ENCODE measurements at regions not wholly inside any gene's neighbourhood (a gene's known extent, or its start where the extent isn't known, plus 50 kb on each side); places are given as distances from the start of the nearest gene placed in this dataset.

DNA sequence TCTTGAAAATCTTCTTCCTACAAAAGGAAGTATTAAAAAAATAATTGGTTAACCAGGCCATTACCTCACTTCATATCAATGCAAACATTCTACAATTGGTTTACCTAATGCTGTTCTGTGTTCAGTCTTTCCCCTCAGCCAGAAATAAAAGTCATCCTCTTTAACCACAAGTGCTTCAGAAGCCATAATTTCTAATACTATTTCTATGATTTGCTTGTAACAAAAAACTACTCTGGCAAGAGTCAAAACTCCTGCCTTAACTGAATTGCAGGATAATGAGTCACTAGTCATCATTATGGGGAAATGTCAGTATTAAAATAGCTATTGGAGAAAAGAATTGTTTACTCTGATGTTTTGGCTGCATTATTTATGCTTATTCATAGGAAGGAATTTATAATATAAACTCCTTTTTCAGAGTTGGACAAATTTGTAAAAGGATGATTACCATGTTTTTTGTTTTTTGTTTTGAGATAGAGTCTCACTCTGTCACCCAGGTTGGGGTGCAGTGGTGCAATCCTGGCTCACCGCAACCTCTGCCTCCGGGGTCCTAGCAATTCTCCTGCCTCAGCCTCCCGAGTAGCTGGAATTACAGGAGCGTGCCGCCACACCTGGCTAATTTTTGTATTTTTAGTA is 55.5 kb upstream of the ODAD2 start:
- TF ChIP-seq CTCF (IDR thresholded peaks at IDR 0.05; ENCODE audit: low read depth, low read length, missing control alignments), result no peak
- no peak for DNase-seq (ENCODE audit: low read depth)
- H3K4me3 ChIP-seq (ENCODE audit: low read depth, low read length), result no peak overlapping the region

DNA sequence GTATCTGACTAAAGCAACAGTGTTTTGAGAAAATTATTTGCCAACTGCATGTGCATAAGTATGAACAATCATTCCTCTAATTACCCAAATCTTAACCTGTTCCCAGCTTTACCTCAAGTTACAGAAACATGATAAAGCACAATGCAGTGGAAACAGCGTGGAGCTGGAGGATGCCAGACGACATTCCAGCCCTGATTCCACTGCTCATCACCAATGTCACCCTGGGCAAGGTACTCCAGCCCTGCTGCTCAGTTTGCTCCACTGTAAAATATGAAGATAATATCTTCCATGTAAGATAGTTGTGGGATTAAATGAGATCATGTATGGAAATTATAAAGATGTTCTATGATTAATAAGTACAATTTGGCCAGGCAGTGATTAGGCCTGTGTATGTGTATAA is 50.4 kb upstream of the ODAD2 start:
- DNase-seq (ENCODE audit: low read depth), result no peak
- no peak overlapping the region for H3K4me3 ChIP-seq (ENCODE audit: low read depth, low read length)
- TF ChIP-seq CTCF (IDR thresholded peaks at IDR 0.05; ENCODE audit: low read depth, low read length, missing control alignments), result no peak
